HG03025 (cell line): ENCODE measurements at regions not wholly inside any gene's neighbourhood (a gene's known extent, or its start where the extent isn't known, plus 50 kb on each side); places are given as distances from the start of the nearest gene placed in this dataset.

Experiments
- ATAC-seq: cut with Tn5 transposase; IDR thresholded peaks from one replicate; pipeline ENCODE4 v1.9.1; 2021; ENCODE audit warnings: mild to moderate bottlenecking, moderate library complexity; ENCODE audit not compliant: unreplicated experiment, low FRiP score

DNA sequence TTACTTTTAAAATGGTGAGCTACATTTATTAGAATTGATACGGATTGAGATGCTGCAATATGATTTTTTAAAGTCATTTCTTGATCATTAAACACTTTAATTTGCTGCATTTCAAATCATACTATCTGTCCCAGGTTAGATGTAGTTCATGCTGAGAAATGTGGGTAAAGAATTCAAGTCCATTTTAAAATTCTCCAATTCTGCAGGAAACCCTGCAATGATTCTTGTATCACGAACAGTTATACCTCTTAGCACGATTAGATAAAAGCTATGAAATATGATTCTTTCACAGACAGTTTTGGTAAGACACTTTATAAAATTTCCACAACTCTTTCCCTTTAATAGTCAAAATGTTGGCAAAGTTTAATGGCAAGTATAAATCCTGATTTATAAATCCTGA lies 693.4 kb downstream of the ADGRL2 start:
- no peak for ATAC-seq

DNA sequence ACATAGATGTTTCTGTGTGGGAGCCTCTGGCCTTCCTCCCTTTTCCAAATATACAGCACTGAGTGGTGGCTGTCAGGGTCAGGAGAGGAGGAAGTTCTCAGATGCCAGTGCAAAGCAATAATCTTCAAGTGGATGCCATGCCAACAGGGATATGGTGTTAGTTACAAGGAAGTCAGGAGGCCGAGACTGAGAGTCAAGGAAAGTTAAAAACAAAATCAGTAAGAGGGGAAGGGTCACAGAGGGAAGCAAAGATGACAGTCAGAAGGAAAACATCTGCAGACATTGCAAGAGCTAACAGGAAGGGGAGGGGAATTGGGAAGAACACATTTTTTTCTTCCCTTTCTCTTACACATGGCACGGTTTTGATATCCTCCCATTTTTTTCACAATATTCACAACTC lies 691.4 kb downstream of the ADGRL2 start:
- ATAC-seq = no peak

DNA sequence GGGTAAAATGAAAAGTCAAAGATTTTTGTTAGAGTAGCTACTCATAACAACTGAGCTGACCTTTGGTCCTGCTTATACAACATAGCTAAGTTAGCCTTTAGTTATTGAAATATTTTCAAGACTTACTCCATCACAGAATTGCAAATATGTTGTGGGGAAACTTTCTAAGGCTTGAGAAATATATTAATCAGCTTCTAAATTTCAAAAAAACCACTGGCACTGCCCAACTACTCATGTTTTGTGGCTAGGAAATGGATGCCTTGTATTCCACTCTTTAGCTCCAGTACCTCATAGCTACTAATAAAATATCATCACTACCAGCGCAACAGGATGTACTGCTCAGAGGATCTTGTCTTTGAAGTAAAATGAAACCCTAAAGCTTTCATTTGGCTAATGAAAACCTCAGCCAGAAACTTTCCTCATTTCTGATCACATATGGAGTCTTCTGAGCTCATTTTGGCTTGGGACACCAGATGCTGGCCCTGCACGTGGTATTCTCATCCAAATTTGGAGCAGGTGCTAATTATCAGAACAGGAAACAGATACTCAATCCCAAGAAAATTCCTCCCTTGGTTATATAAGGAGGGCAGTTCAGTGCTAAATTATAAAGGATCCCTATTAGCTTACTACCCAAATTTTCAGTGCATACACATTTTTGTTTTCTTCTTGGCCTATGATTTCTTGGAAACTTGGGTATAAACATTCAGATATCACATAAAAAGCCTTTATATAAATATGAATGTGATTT lies 690.7 kb downstream of the ADGRL2 start:
- ATAC-seq = no peak

DNA sequence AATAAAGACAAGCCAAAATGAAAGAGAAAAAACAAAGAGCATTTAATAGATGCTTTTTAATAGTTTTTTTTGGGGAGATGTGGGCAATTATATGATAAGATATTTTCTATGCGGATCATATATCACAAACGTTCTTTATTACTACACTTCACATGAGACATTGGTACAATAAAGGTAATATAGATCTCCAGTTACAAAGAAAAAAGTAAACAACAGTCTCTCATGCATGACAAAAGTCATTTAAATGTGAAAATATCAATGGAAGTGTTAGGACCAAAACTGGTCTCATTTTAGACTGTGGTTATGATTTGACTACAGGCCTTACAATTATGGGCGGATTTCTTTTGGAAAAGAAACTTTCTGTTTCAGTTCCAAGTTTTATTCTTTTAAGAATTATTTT lies 687.0 kb downstream of the ADGRL2 start:
- no peak for ATAC-seq

DNA sequence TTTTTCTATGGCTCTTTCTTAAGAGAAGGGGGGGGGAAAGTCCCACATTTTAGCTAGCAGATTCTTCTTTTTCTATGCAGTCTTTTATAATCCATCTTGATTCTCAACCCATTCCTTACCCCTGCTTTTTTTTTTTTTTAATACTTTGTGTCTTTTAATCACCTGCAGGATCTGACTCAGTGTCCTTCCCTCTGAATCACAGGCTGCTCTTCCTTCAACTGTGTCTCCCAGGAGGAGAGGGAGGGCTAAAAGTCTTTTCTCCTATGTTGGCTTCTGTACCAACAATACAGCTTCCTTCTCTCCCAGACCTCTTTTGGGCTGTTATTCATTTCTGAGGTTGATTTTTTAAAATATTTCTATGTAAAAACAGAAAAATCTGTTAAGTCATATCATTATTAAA lies 686.2 kb downstream of the ADGRL2 start:
- ATAC-seq = no peak

DNA sequence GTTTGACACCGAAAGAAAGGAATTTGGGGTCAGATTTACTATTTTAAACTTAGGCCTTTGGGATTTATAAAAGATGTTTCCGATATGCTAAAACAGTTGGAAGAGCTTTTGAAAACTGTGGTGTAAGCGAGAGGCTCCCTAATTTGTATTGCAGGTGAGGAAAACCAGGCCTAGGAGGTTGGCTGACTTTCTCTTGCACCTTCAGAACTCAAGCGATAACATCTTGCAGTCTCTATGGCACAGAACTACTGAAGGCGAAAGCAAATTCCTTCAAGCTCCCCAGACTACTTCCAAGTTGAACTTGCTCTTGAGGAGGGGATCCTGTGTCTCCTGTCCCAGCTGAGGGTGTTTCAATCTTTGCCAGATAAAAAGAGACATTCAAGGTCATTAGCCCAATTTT lies 685.7 kb downstream of the ADGRL2 start:
- no peak for ATAC-seq

DNA sequence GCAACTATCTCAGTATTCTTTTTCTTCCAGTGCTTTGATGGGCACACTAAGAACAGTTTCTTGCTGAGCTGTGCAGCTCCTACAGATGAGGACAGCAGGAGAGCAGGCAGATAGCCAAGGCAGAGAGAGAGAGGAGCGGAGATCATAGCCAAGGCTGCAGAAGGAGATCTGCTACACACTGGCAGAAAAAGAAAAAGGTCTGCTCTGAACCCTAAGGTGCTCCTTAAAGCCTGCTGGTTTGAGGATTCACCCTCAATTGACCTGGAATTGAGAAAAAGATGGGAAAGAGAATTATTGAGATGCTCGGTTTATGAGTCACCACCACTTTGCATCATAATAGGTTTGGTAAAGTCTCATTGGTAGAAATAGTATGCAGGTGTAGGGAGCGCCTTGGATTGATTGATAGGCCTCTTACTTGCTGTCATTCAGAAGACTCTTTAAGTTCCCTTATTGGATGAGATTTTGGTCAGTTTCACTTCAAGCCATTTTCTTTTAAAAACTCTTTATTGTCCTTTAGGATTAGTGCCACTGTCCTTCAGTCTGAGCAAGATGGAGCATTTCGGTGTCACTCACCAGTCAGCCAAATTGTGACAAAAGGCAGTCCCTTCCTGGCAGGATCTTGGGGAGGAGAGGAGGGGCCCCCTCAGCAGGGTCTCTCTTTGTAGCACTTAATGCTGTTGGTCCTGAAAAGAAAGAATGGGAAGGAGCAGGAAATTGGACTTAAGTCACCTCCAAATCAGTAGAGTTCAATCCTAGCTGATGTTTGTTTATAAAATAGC lies 685.0 kb downstream of the ADGRL2 start:
- no peak for ATAC-seq

DNA sequence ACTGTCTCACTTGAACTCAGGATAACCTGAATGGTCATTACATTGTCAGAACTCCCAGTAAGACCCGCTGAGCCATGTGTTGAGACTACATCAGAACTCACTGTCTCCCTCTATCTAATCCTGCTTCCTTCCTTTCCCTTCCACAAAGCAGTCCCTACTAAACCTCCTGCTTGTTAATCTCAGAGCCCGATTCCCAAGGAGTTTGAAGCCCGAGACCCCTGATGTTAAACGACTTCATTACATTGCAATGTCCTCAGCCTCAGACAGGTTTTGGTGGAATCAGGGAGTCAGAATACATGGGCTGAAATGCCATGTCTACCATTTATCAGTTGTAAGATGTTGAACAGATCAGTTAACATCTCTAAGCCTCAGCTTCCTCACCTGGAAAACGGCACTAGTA lies 682.4 kb downstream of the ADGRL2 start:
- no peak for ATAC-seq

DNA sequence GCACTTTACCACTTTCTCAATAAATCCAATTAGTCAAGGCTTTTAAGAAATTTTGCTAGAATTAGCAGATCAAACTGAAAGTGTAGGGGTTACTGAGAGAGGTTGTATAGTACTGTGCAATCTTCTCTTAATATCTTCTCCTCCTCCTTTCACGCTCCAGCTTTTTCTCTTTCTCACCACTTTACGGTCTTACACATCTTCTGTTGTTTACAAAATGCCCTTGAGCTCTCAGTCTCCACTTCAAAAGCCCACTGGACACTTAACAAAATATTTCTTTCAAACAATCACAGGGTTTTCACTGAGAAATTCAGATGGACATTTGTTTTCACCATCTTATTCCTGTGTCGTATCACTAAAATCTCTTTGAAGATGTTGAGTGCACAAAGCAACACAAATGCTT lies 678.2 kb downstream of the ADGRL2 start:
- no peak for ATAC-seq

DNA sequence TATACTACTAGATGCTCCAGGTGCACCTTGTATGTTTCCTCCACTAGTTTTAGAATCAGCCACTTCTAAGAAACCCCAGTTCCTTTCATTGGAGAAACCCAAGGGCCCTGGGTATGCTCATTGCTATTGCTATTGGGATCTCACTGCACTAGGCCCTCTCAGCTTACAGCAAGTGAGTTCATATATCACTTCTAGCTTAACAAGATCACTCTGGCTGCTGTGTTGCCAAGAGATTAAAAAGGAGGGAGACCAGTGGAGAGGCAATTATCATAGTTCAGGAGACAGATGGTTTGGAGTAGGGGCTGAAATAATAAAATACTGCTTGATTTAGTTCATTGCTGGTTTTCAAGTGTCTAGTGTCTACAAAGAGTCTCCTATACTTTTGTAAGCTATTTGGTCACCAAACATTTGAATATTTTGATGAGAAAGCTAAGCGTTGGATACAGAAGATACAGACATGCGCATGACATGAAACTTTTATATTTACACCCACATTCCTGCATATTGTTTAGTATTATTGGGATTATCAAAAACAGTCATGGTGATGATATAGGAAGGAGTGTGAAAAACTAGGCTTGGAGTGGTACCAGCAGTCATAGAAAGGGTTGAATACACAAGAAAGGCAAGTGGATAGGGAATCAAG lies 671.9 kb downstream of the ADGRL2 start:
- ATAC-seq = no peak

DNA sequence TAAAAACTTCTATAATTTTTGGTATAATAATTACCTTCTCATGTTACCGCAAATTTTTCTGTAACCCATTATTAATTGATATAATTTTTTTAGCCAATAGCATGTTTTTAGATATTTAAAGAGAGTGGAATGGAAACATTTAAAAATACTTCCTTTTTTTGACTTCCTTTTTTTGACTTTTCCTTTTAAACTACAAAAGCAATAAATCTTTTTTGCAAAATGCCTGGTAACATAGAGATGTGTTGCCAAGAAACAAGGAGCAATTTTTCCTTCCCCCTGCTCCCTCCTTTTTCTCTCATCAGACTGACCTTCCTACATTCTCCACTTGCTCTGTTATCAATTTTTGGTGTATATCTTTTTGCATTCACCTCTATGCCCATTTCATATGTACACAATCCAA lies 666.2 kb downstream of the ADGRL2 start:
- ATAC-seq = no peak

DNA sequence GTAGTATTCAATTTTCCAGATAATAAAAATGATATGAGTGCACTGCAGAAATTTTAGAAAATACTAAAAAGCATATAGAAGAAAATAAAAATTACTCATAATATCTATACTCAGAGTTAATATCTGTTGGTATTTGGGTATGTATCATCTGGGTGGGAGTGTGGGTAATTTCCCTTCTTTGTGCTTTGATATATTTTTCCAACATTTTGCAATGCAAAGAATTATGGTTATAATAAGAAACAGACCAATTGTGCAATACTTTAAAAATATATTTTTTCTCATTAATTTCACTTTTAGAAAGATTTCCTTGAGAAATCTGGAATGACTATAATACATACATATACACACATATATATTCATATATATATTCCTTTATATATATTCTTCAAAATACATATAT lies 665.7 kb downstream of the ADGRL2 start:
- ATAC-seq = no peak

DNA sequence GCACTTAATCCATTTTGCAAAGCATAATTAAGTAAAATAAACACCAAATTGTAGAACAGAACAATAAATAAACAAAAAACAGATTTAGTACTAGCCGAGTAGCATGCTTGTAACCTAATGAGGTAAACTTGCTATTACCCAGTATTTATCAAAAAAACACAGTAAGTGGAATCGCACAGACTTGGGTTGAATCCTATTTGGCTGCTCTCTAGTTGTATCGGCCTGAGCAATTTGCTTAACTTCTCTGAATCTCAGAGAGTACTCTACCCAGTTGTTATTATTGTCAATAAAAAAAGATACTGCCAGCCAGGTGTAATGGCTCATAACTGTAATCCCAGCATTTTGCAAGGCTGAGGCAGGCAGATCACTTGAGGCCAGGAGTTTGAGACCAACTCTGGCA lies 664.3 kb downstream of the ADGRL2 start:
- ATAC-seq = no peak

DNA sequence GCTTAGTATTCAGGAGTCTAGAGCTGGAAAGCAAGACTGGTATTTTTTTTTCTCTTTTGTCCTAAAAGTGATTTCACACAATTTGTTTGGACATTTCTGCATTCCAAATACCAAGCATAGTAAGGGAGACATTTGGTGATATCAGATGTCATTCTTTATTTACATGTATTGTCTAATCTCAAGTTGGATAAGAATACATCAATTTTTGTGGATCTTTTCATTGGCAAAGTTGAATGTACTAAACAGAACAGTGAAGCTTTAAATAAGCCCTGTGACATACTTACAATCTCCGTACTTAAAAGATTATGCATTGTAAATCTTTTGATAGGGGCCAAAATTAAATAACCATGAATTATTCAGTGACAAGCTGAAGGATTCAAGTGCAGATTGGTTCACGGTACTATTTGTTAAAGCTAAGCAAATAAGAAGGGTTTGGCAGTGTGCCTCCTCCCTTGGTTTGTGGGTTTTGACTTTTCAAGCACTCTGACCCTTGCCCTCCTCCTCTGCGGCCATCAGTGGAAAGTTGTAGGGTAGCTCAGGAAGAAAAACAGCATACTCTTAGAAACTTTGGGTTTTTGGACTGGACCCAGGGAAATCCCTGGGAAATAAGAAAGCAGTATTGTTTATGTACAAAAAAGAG lies 663.7 kb downstream of the ADGRL2 start:
- ATAC-seq = no peak

DNA sequence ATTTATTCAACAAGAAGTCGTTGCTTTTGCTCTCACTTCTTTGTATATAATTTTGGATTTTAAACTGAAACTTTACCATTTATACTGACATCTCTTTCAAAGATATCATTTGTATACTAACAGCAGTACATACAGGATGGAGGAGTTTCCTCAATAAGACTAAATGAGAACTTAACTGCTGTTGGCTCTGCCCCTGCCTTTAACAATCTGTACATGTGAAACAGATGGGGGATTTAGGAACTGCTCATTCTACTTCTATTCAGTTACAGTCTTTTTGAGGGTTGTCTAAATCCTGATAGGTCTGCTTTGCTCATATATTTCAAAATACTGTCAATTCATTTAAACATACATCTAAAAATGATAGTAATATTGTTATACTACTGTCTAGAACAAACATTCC lies 663.2 kb downstream of the ADGRL2 start:
- no peak for ATAC-seq

DNA sequence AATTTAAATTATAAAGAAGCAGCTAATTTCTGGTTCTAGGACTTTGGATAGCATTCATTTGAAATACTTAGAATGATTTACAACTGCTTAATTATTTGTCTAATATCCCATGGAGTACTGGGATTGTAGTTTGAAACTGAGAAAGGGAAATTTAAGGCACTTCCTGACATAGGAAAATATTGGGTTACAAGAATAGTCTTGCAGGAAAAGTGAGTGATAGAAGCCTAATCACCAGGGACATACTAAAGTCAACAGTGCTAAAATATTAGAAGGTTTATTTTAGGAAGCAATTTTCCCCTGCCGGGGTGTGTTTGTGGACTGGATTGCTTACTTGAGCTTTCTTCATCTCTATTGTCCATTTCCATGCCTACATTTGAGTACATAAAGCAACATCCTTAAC lies 661.6 kb downstream of the ADGRL2 start:
- ATAC-seq = no peak

DNA sequence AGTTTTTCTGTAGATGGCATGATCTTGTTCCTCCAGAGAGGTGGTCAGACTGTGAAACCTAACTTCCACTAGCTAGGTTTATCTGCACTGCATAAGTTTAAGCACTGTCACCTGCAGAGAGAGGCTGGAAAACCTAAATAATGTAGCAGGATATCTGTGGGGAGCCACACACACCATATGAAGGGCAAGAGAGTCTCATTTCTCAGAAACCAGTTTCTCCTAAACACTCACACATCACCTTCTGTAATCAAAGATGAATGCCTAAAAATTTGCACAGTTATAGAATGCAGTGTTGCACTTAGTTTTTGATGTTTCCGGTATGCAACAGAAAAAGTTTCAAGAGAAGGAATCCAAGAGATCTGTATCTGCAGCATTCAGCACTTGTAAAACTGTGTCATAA lies 654.6 kb downstream of the ADGRL2 start:
- ATAC-seq = no peak

DNA sequence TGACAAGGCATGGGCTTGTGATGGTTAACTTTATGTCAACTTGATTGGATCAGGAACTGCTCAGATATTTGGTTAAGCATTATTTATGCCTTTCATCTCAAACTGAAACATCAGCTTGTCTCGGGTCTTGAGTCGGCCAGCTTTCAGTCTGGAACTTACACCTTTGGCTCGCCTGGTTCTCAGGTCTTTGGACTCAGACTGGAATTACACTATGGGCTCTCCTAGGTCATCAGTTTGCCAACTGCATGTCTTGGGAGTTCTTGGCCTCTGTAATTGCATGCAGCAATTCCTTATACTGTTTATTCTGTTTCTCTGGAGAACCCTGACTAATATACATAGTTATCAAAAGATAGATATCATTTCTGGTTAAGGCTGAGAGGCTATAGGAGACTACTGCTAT lies 653.7 kb downstream of the ADGRL2 start:
- no peak for ATAC-seq

DNA sequence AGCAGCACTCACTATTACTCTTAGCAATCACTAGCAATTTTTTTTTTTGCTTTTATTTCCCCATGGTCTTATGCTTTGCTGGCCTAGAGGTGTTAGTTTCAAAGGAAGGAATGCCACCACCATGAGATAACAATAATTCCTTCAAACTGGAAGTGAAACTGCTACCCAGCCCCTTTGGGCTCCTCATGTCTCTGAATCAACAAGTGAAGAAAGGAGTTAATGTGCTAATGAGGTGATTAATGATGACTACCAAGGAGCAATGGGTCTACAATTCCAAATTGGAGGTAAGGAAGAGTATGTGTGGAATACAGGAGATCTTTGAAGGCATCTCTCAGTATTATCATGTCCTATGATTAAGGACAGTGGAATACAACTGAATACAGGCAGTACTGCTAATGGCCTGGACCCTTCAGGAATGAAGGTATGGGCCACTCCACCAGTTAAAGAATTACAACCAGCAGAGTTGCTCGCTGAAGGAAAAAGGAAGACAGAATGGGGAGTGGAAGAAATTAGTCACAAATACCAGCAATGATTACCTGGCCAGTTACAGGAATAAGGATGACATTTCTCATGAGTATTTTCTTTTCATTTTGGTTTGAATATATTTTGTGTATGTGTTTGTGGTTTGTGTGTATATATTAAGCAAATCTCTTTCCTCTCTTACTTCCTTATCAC lies 652.9 kb downstream of the ADGRL2 start:
- no peak for ATAC-seq

DNA sequence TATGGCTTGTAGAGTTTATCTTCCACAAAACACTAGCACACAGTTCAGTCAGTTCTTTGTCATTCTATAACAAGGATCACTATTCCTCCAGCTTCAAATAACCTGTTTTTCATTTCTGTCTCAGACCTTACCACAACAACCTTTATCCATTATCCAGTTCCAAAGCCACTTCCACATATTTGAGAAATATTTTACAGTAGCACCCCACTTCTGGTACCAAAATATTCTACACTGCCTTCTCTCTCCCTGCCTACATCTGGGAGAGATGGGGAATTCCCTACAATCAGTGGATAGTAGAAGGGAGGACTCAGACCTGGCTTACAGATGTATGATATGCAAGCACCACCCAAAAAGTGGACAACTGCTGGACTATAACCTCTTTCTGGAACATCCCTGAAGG lies 651.4 kb downstream of the ADGRL2 start:
- ATAC-seq = no peak

DNA sequence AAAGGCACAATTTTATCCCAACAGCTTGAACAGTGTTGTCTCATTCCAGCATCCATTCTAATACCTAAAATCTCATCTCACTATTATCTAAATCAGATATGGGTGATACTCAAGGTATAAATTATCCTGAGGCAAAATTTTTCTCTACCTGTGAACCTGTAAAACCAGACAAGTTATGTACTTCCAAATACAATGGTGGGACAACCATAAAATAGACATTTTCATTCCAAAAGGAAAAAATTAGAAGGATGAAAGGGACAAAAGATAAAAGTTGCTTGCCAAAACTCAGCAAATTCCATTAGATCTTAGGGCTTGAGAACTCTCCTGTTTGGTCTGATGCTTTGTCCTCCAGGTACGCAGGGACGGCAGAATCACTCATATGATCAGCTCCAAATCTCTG lies 650.5 kb downstream of the ADGRL2 start:
- no peak for ATAC-seq
